Kidney (tissue), 13 donors: ENCODE measurements at regions not wholly inside any gene's neighbourhood (a gene's known extent, or its start where the extent isn't known, plus 50 kb on each side); places are given as distances from the start of the nearest gene placed in this dataset.

Experiments used
- DNase-seq, 5 donors: peaks; one replicate each; pipeline ENCODE4 v3.0.0-alpha.2; 2013 to 2020
- FAIRE-seq: peaks from 2 replicates; lab custom pipeline; 2012; peaks lifted over from hg19 to GRCh38; lab: Jason Lieb, UNC
- H3K27ac ChIP-seq, 2 donors: one replicate each; pipeline ENCODE4 v1.7.0; 2013; ENCODE audit warnings: low read depth in 2 of 2, low read length in 2 of 2, inconsistent platforms in 1 of 2
- H3K27me3 ChIP-seq: one replicate; pipeline ENCODE4 v1.7.1; 2013; ENCODE audit warnings: low read length, inconsistent platforms; ENCODE audit not compliant: control insufficient read depth, insufficient read depth
- H3K36me3 ChIP-seq, 3 donors: one replicate each; pipeline versions ENCODE4 v1.7.0 to v1.7.1; 2013; ENCODE audit warnings: low read length in 3 of 3, control low read depth in 1 of 3, inconsistent platforms in 1 of 3; ENCODE audit not compliant: insufficient read depth in 3 of 3, control insufficient read depth in 2 of 3
- H3K4me1 ChIP-seq, 3 donors: one replicate each; pipeline versions ENCODE4 v1.7.0 to v1.7.1; 2013; ENCODE audit warnings: low read length in 3 of 3, inconsistent platforms in 1 of 3, low read depth in 1 of 3; ENCODE audit not compliant: control insufficient read depth in 2 of 3, insufficient read depth in 2 of 3
- H3K4me3 ChIP-seq, 3 donors: one replicate each; pipeline versions ENCODE4 v1.7.0 to v1.8.1; 2013; ENCODE audit warnings: low read length in 3 of 3, control low read depth in 1 of 3, inconsistent platforms in 1 of 3
- H3K9ac ChIP-seq, 3 donors: one replicate each; pipeline versions ENCODE4 v1.7.0 to v1.7.1; 2013; ENCODE audit warnings: low read length in 3 of 3, control low read depth in 1 of 3, inconsistent platforms in 1 of 3
- H3K9me3 ChIP-seq, 3 donors: one replicate each; pipeline versions ENCODE4 v1.7.0 to v1.7.1; 2013; ENCODE audit warnings: low read length in 3 of 3, control low read depth in 1 of 3, inconsistent platforms in 1 of 3; ENCODE audit not compliant: control insufficient read depth in 2 of 3, insufficient read depth in 1 of 3
- intact Hi-C: fragments of 100-400 bp; cut with DNase I; formaldehyde crosslinking; loops from one replicate; pipeline ENCODE4 v1.11.1; 2022
- TF ChIP-seq, protein P1 (sequence below): IDR thresholded peaks from 3 replicates; pipeline ENCODE4 v1.5.1; 2012; ENCODE audit warnings: mild to moderate bottlenecking, moderate library complexity, borderline replicate concordance; ENCODE audit not compliant: insufficient read depth; ENCODE audit errors: extremely low read depth
- donor health status: control.
- donor health status: control.
- donor health status: control.
- donor health status: control.
- donor health status: control.
- donor health status: DM: yes; HTN: yes; CAD: no.
- donor health status: Normal renal cell carcinoma (clear cell type).

DNA sequence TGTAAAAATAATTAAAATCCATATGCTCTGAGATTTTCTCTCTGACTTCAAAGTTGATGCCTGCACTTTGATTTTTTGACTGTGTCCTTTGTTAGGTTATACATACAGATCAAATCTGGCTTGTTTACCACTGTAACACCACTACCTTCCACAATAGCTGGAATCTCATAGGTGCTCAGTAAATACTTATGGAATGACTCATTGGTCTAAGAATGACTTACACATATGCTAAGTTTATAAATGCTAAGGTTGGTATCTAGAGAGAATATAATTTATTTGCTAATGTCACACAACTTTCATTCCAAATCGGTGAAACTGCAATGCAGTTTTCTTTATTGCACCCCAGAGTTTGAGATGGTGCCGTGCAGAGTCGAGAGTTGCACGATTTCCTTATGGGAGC lies 578.5 kb downstream of the SH2D4B start:
- H3K9me3 ChIP-seq = no peaks in the 10 kb centered on the region
- intact Hi-C loops = no loop called here
- H3K27me3 ChIP-seq = no peaks in the 10 kb centered on the region
- DNase-seq (peak in 1 of 5 donors; percentile 4), FAIRE-seq (no peak)
- H3K4me3 ChIP-seq = no peak overlapping the region
- TF ChIP-seq, protein P1, sequence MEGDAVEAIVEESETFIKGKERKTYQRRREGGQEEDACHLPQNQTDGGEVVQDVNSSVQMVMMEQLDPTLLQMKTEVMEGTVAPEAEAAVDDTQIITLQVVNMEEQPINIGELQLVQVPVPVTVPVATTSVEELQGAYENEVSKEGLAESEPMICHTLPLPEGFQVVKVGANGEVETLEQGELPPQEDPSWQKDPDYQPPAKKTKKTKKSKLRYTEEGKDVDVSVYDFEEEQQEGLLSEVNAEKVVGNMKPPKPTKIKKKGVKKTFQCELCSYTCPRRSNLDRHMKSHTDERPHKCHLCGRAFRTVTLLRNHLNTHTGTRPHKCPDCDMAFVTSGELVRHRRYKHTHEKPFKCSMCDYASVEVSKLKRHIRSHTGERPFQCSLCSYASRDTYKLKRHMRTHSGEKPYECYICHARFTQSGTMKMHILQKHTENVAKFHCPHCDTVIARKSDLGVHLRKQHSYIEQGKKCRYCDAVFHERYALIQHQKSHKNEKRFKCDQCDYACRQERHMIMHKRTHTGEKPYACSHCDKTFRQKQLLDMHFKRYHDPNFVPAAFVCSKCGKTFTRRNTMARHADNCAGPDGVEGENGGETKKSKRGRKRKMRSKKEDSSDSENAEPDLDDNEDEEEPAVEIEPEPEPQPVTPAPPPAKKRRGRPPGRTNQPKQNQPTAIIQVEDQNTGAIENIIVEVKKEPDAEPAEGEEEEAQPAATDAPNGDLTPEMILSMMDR = no peak
- no peak overlapping the region for H3K9ac ChIP-seq
- H3K36me3 ChIP-seq = no peaks in the 10 kb centered on the region
- H3K27ac ChIP-seq = no peak overlapping the region
- no peaks in the 10 kb centered on the region for H3K4me1 ChIP-seq

DNA sequence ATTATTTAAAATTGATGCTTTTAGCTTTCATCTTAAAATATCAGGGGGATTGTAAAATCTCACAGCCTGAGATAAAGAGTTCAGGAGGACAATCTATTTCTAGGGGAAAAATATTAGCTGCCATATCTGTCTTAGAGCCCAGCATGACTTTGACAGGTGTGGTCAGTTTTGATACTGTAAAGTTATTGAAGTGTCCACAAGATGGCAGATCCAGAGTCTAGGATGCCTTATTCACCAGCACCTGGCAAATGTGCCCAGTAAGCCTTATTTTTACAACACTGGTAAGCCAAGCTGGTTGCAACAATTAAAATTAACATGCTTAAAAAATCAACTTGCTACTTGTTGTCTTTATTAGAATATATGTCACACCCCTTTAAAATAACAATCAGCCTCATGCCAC lies 579.3 kb downstream of the SH2D4B start:
- peak in 1 of 5 donors; percentile 2 for DNase-seq
- intact Hi-C loops = no loop called here
- Histone ChIP-seq H3K27ac (no peak overlapping the region), H3K4me3 (no peak overlapping the region), H3K9ac (no peak overlapping the region), H3K4me1 (no peaks in the 10 kb centered on the region), H3K36me3 (no peaks in the 10 kb centered on the region), H3K9me3 (no peaks in the 10 kb centered on the region), H3K27me3 (no peaks in the 10 kb centered on the region)
- TF ChIP-seq, protein P1 = no peak
- FAIRE-seq = no peak

DNA sequence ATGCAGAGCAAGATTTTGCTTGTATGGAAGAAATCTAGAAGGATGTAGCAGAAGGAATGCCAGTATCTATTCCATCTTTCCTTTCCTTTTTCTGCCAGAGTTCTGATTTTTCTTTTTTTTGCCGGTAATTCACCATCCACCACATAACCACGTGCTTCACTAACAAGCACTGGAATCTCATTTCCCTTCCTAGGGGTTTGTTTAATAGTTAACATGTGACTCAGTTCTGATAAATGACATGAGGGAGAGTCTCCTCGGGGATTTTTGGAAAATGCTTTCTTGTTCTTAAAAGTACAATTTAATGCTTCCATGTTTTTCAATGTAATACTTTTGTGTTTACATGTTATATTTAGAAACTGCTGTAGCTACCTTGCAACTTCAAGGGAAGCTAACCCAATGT lies 590.2 kb downstream of the SH2D4B start:
- TF ChIP-seq, protein P1 = no peak
- no peaks in the 10 kb centered on the region for H3K27me3 ChIP-seq
- no peak overlapping the region for H3K9ac ChIP-seq
- H3K4me3 ChIP-seq = no peak overlapping the region
- H3K36me3 ChIP-seq = no peaks in the 10 kb centered on the region
- H3K9me3 ChIP-seq = no peaks in the 10 kb centered on the region
- no peak for FAIRE-seq
- peak in 1 of 5 donors; percentile 9 for DNase-seq
- H3K27ac ChIP-seq = no peak overlapping the region
- H3K4me1 ChIP-seq = no peaks in the 10 kb centered on the region
- intact Hi-C loops = no loop called here

DNA sequence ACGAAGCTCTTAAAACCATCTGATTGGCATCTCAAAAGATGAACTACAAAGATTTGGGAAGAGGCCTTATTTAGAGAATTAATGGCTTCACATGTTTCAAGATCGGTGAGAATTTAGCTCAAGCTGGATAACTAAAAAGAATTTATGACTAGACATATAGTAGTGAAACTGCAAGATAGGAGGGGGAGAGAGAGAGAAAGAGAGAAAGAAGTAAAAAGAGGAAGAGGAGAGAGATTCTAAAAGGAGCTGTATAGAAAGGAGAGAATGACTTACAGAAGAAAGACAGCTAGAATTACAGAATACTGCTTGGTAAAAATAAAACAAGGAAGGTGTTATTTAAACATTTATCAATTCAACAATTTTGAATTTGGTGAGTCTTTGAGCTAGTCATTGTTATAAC lies 592.3 kb downstream of the SH2D4B start:
- H3K4me3 ChIP-seq = no peak overlapping the region
- no peaks in the 10 kb centered on the region for H3K36me3 ChIP-seq
- no peaks in the 10 kb centered on the region for H3K27me3 ChIP-seq
- no peak overlapping the region for H3K9ac ChIP-seq
- TF ChIP-seq, protein P1 = no peak
- FAIRE-seq (no peak), DNase-seq (no peak)
- intact Hi-C loops = no loop called here
- no peaks in the 10 kb centered on the region for H3K4me1 ChIP-seq
- H3K27ac ChIP-seq = no peak overlapping the region
- H3K9me3 ChIP-seq = no peaks in the 10 kb centered on the region
